H9 (cell line): ENCODE measurements at regions not wholly inside any gene's neighbourhood (a gene's known extent, or its start where the extent isn't known, plus 50 kb on each side); places are given as distances from the start of the nearest gene placed in this dataset.

ENCODE experiments used
- DNase-seq: peaks from one replicate; pipeline ENCODE4 v3.0.0-alpha.2; 2017
- H2AFZ ChIP-seq: one replicate; pipeline ENCODE4 v1.6.1; 2013; ENCODE audit warnings: mild to moderate bottlenecking, low read length, control low read depth, moderate library complexity
- H2AK5ac ChIP-seq: 2 replicates; pipeline ENCODE4 v1.6.1; 2013; ENCODE audit warnings: low read length, control low read depth, mixed read lengths; ENCODE audit not compliant: insufficient read length
- H2BK120ac ChIP-seq: one replicate; pipeline ENCODE4 v1.6.1; 2013; ENCODE audit warnings: low read depth, mild to moderate bottlenecking, low read length, control low read depth, inconsistent platforms; ENCODE audit not compliant: poor library complexity, severe bottlenecking
- H2BK12ac ChIP-seq: 2 replicates; pipeline ENCODE4 v1.6.1; 2013; ENCODE audit warnings: low read length, control low read depth, mixed read lengths, low read depth; ENCODE audit not compliant: insufficient read length
- H2BK15ac ChIP-seq: 2 replicates; pipeline ENCODE4 v1.6.1; 2013; ENCODE audit warnings: low read depth, low read length, control low read depth
- H2BK20ac ChIP-seq: one replicate; pipeline ENCODE4 v1.6.1; 2013; ENCODE audit warnings: low read depth, mild to moderate bottlenecking, low read length, control low read depth, inconsistent platforms; ENCODE audit not compliant: poor library complexity, severe bottlenecking
- H2BK5ac ChIP-seq: 2 replicates; pipeline ENCODE4 v1.6.1; 2013; ENCODE audit warnings: low read length, control low read depth, mixed read lengths; ENCODE audit not compliant: insufficient read length
- H3K14ac ChIP-seq: 2 replicates; pipeline ENCODE4 v1.6.1; 2013; ENCODE audit warnings: low read length, control low read depth; ENCODE audit not compliant: insufficient read depth
- H3K18ac ChIP-seq: 2 replicates; pipeline ENCODE4 v1.6.1; 2013; ENCODE audit warnings: low read depth, mild to moderate bottlenecking, mixed read lengths, low read length, control low read depth; ENCODE audit not compliant: insufficient read length
- H3K23ac ChIP-seq: 2 replicates; pipeline ENCODE4 v1.6.1; 2013; ENCODE audit warnings: low read length, control low read depth, mixed read lengths, low read depth; ENCODE audit not compliant: insufficient read length
- H3K23me2 ChIP-seq: 2 replicates; pipeline ENCODE4 v1.6.1; 2013; ENCODE audit warnings: low read depth, mild to moderate bottlenecking, mixed read lengths, low read length, control low read depth; ENCODE audit not compliant: insufficient read length, poor library complexity, severe bottlenecking
- H3K27ac ChIP-seq: 2 replicates; pipeline ENCODE4 v1.5.1; 2013; ENCODE audit warnings: low read length, control low read depth, mixed read lengths, low read depth; ENCODE audit not compliant: insufficient read length
- H3K27me3 ChIP-seq: 2 replicates; pipeline ENCODE4 v1.6.1; 2013; ENCODE audit warnings: low read length, control low read depth, inconsistent platforms; ENCODE audit not compliant: insufficient read depth
- H3K4ac ChIP-seq: 2 replicates; pipeline ENCODE4 v1.6.1; 2013; ENCODE audit warnings: low read depth, mild to moderate bottlenecking, control low read depth, inconsistent platforms, low read length, moderate library complexity
- H3K4me1 ChIP-seq: 2 replicates; pipeline ENCODE4 v1.6.1; 2013; ENCODE audit warnings: low read length, control low read depth, inconsistent platforms; ENCODE audit not compliant: insufficient read depth
- H3K4me2 ChIP-seq: 2 replicates; pipeline ENCODE4 v1.6.1; 2013; ENCODE audit warnings: low read length, control low read depth, mixed read lengths; ENCODE audit not compliant: insufficient read length, insufficient read depth
- H3K56ac ChIP-seq: 2 replicates; pipeline ENCODE4 v1.6.1; 2013; ENCODE audit warnings: low read depth, mild to moderate bottlenecking, mixed read lengths, low read length, control low read depth; ENCODE audit not compliant: insufficient read length
- H3K79me1 ChIP-seq: 2 replicates; pipeline ENCODE4 v1.6.1; 2013; ENCODE audit warnings: low read depth, mild to moderate bottlenecking, moderate library complexity, low read length, control low read depth, inconsistent platforms; ENCODE audit not compliant: insufficient read depth, poor library complexity, severe bottlenecking
- H3K79me2 ChIP-seq: 2 replicates; pipeline ENCODE4 v1.6.1; 2013; ENCODE audit warnings: low read length, control low read depth, inconsistent platforms; ENCODE audit not compliant: insufficient read depth
- H3K9ac ChIP-seq: 2 replicates; pipeline ENCODE4 v1.6.1; 2013; ENCODE audit warnings: low read length, control low read depth, mixed read lengths; ENCODE audit not compliant: insufficient read length; ENCODE audit errors: extremely low read depth
- H3K9me3 ChIP-seq: one replicate; pipeline ENCODE4 v1.6.1; 2013; ENCODE audit warnings: low read depth, low read length, inconsistent platforms; ENCODE audit not compliant: control insufficient read depth
- H3T11ph ChIP-seq: one replicate; pipeline ENCODE4 v1.6.1; 2013; ENCODE audit warnings: mild to moderate bottlenecking, low read length, control low read depth, inconsistent platforms
- H4K20me1 ChIP-seq: one replicate; pipeline ENCODE4 v1.6.1; 2013; ENCODE audit not compliant: control insufficient read depth, insufficient read length, insufficient read depth
- H4K5ac ChIP-seq: 2 replicates; pipeline ENCODE4 v1.6.1; 2013; ENCODE audit warnings: low read depth, mild to moderate bottlenecking, mixed read lengths, low read length, control low read depth; ENCODE audit not compliant: insufficient read length
- H4K8ac ChIP-seq: replicated peaks from 2 replicates; pipeline ENCODE4 v1.6.1; 2013; ENCODE audit warnings: low read length, control low read depth, mixed read lengths, low read depth; ENCODE audit not compliant: insufficient read length
- H4K91ac ChIP-seq: 2 replicates; pipeline ENCODE4 v1.6.1; 2013; ENCODE audit warnings: low read depth, mild to moderate bottlenecking, moderate library complexity, mixed read lengths, low read length, control low read depth; ENCODE audit not compliant: insufficient read length
- H3K27ac Mint-ChIP-seq, 3 experiments: 2 replicates in 2 of 3; 3 replicates in 1 of 3; pipeline ENCODE4 v1.8.0; 2020 to 2021; ENCODE audit warnings: mixed read lengths in 3 of 3, mild to moderate bottlenecking in 1 of 3, moderate library complexity in 1 of 3
- H3K27me3 Mint-ChIP-seq: 2 replicates; pipeline ENCODE4 v1.8.0; 2021; ENCODE audit warnings: low read depth, mild to moderate bottlenecking, moderate library complexity, mixed read lengths
- H3K36me3 Mint-ChIP-seq, 3 experiments: 2 replicates in 2 of 3; 3 replicates in 1 of 3; pipeline ENCODE4 v1.8.0; 2020 to 2021; ENCODE audit warnings: low read depth in 3 of 3, mixed read lengths in 3 of 3; ENCODE audit not compliant: insufficient read depth in 1 of 3
- H3K4me1 Mint-ChIP-seq, 2 experiments: 2 replicates each; pipeline ENCODE4 v1.8.0; 2020; ENCODE audit warnings: mixed read lengths in 2 of 2
- H3K4me3 Mint-ChIP-seq, 2 experiments: 2 replicates in 1 of 2; 3 replicates in 1 of 2; pipeline ENCODE4 v1.8.0; 2020 to 2021; ENCODE audit warnings: mild to moderate bottlenecking in 2 of 2, mixed read lengths in 2 of 2, moderate library complexity in 1 of 2
- H3K9me3 Mint-ChIP-seq, 2 experiments: 2 replicates in 1 of 2; 3 replicates in 1 of 2; pipeline ENCODE4 v1.8.0; 2020; ENCODE audit warnings: mild to moderate bottlenecking in 2 of 2, mixed read lengths in 2 of 2, moderate library complexity in 1 of 2
- WGBS: extraction: QIAGEN DNeasy Blood & Tissue Kit; methylation state at CpG from one replicate; pipeline ENCODE4 v1.1.7; 2013; ENCODE audit warnings: missing lambda C conversion rate, low lambda C conversion rate, mixed read lengths; ENCODE audit not compliant: insufficient read length; ENCODE audit errors: extremely low coverage; 5-methylcytosine and 5-hydroxymethylcytosine counted together
- TF ChIP-seq, protein P1 (sequence below): fragments of 200-600 bp; sonication (generic); conservative IDR thresholded peaks from 3 replicates; pipeline ENCODE4 v1.8.0; 2021; ENCODE audit warnings: antibody characterized with exemption, mild to moderate bottlenecking

- H3K4ac ChIP-seq: no peak overlapping the region
- Mint-ChIP-seq H3K9me3 (no peaks in the 10 kb centered on the region; a peak in 1 of 5 replicates), H3K4me1 (peaks cover 0 to 2% of the 10 kb centered on the region in 2 experiments; a peak in 2 of 4 replicates), H3K27me3 (no peaks in the 10 kb centered on the region), H3K36me3 (no peaks in the 10 kb centered on the region), H3K4me3 (no peak overlapping the region), H3K27ac (no peak overlapping the region)
- no peak overlapping the region for H2BK5ac ChIP-seq
- H3K79me2 ChIP-seq: no peaks in the 10 kb centered on the region
- H3K79me1 ChIP-seq: no peaks in the 10 kb centered on the region
- no peaks in the 10 kb centered on the region for H3K4me1 ChIP-seq
- no peaks in the 10 kb centered on the region for H4K20me1 ChIP-seq
- H2BK15ac ChIP-seq: no peak overlapping the region
- no peak overlapping the region for H3T11ph ChIP-seq
- H2BK20ac ChIP-seq: no peak overlapping the region
- H3K4me2 ChIP-seq: no peak overlapping the region
- H2AK5ac ChIP-seq: no peak overlapping the region
- H2AFZ ChIP-seq: no peak overlapping the region
- no peaks in the 10 kb centered on the region for H3K23me2 ChIP-seq
- H3K27ac ChIP-seq: no peak overlapping the region
- TF ChIP-seq, protein P1, sequence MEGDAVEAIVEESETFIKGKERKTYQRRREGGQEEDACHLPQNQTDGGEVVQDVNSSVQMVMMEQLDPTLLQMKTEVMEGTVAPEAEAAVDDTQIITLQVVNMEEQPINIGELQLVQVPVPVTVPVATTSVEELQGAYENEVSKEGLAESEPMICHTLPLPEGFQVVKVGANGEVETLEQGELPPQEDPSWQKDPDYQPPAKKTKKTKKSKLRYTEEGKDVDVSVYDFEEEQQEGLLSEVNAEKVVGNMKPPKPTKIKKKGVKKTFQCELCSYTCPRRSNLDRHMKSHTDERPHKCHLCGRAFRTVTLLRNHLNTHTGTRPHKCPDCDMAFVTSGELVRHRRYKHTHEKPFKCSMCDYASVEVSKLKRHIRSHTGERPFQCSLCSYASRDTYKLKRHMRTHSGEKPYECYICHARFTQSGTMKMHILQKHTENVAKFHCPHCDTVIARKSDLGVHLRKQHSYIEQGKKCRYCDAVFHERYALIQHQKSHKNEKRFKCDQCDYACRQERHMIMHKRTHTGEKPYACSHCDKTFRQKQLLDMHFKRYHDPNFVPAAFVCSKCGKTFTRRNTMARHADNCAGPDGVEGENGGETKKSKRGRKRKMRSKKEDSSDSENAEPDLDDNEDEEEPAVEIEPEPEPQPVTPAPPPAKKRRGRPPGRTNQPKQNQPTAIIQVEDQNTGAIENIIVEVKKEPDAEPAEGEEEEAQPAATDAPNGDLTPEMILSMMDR: no peak
- no peak overlapping the region for H4K91ac ChIP-seq
- H4K5ac ChIP-seq: no peak overlapping the region
- DNase-seq: no peak
- H3K9ac ChIP-seq: no peak overlapping the region
- H3K9me3 ChIP-seq: no peaks in the 10 kb centered on the region
- no peak overlapping the region for H3K14ac ChIP-seq
- no peaks in the 10 kb centered on the region for H3K27me3 ChIP-seq
- H3K23ac ChIP-seq: no peak overlapping the region
- H2BK12ac ChIP-seq: no peak overlapping the region
- H3K18ac ChIP-seq: no peak overlapping the region
- no peak overlapping the region for H2BK120ac ChIP-seq
- H3K56ac ChIP-seq: no peak overlapping the region
- H4K8ac ChIP-seq: no peak overlapping the region
- no CpG with 5 or more reads among the region's 1 CpG for WGBS
These were observed 61.4 kb upstream of the MYRIP start for GRCh38 chr3:39748002-39748401.
